ENCODE measurements at regions not wholly inside any gene's neighbourhood (a gene's known extent, or its start where the extent isn't known, plus 50 kb on each side); places are given as distances from the start of the nearest gene placed in this dataset.

DNA sequence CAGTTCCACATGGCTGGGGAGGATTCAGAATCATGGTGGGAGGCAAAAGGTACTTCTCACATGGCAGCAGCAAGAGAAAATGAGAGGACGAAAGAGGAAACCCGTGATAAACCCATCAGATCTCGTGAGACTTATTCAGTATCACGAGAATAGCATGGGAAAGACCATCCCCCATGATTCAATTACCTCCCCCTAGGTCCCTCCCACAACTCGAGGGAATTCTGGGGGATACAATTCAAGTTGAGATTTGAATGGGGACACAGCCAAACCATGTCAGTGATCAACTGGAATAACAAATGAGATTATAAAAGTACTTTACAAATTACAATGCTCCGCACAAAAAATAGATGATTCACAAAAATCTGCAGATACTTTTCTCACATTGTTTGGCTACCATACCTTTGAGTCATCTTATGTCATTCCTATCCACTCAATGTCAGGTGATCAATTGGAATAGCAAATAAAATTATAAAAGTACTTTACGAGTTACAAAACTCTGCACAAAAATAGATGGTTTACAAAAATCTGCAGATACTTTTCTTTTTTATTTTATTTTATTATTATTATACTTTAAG lies 338.9 kb downstream of the C12orf50 start:
- H3K9ac ChIP-seq (ENCODE audit: low read length): no peak overlapping the region
- H3K27ac ChIP-seq (ENCODE audit: low read depth, low read length): no peak overlapping the region
- no peak overlapping the region for H3K4me3 ChIP-seq (ENCODE audit: low read length)
- no peaks in the 10 kb centered on the region for H3K27me3 ChIP-seq (ENCODE audit: control insufficient read depth, insufficient read depth, low read length)
- H3K4me1 ChIP-seq (ENCODE audit: control insufficient read depth, insufficient read depth, low read length): no peaks in the 10 kb centered on the region
- no peaks in the 10 kb centered on the region for H3K36me3 ChIP-seq (ENCODE audit: control insufficient read depth, insufficient read depth, low read length)

DNA sequence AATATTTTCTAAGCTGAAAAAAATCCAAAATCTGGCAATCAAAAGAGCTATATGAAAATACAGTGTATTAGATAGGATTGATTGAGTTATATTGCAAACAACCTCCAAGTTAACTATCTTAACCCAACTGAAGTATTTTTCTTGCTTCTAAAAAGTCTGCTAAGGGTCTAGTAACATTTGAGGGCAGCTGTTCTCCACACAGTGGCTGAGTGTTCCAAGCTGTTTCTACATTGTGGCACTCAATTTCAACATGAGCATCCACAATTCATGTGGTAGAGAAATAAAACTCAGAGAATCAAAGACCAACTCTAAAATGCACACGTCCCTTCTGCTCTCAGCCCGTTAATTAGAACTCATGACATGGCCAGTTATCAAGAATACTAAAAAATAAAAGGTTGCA lies 340.0 kb downstream of the C12orf50 start:
- H3K4me3 ChIP-seq (ENCODE audit: low read length): no peak overlapping the region
- no peaks in the 10 kb centered on the region for H3K4me1 ChIP-seq (ENCODE audit: control insufficient read depth, insufficient read depth, low read length)
- H3K27me3 ChIP-seq (ENCODE audit: control insufficient read depth, insufficient read depth, low read length): no peaks in the 10 kb centered on the region
- no peaks in the 10 kb centered on the region for H3K36me3 ChIP-seq (ENCODE audit: control insufficient read depth, insufficient read depth, low read length)
- no peak overlapping the region for H3K27ac ChIP-seq (ENCODE audit: low read depth, low read length)
- no peak overlapping the region for H3K9ac ChIP-seq (ENCODE audit: low read length)

DNA sequence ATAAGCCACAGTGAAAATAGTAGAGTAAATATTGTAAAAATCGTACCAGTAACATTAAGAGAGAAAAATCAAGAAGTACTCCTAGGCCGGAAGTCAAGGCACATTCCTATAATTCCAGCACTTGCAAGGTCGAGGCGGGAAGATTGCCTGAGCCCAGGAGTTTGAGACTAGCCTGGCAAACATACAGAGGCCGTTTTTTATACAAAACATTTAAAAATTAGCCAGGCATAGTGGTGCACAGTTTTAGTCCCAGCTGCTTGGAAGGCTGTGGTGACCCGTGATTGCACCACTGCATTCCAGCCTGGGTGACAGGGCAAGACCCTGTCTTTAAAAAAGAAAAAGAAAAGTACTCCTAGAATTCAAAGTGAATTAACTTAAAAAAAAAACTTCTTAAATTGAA lies 341.8 kb downstream of the C12orf50 start:
- Histone ChIP-seq H3K4me1 (ENCODE audit: control insufficient read depth, insufficient read depth, low read length) (no peaks in the 10 kb centered on the region), H3K27ac (ENCODE audit: low read depth, low read length) (no peak overlapping the region), H3K4me3 (ENCODE audit: low read length) (no peak overlapping the region), H3K9ac (ENCODE audit: low read length) (no peak overlapping the region), H3K27me3 (ENCODE audit: control insufficient read depth, insufficient read depth, low read length) (no peaks in the 10 kb centered on the region), H3K36me3 (ENCODE audit: control insufficient read depth, insufficient read depth, low read length) (no peaks in the 10 kb centered on the region)

DNA sequence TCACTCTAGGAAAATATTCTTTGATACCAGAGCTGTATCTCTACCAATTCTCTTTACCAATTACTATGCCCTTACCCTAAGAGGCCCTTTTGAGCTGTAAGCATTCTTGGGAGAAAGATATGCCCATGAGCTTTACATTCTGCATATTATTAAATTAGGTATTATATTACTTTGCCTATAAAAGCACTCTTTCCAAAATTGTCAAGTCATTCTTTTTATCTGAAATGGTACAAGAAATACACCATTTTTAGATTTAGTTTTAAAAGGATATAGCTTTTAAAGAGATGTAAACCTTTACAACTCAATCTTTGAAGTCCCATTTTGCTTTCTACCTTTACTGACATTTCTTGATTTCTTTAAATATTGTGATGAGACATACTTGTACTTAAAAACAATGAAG lies 343.5 kb downstream of the C12orf50 start:
- Histone ChIP-seq H3K9ac (ENCODE audit: low read length) (no peak overlapping the region), H3K36me3 (ENCODE audit: control insufficient read depth, insufficient read depth, low read length) (no peaks in the 10 kb centered on the region), H3K4me3 (ENCODE audit: low read length) (no peak overlapping the region), H3K4me1 (ENCODE audit: control insufficient read depth, insufficient read depth, low read length) (no peaks in the 10 kb centered on the region), H3K27me3 (ENCODE audit: control insufficient read depth, insufficient read depth, low read length) (no peaks in the 10 kb centered on the region), H3K27ac (ENCODE audit: low read depth, low read length) (no peak overlapping the region)

DNA sequence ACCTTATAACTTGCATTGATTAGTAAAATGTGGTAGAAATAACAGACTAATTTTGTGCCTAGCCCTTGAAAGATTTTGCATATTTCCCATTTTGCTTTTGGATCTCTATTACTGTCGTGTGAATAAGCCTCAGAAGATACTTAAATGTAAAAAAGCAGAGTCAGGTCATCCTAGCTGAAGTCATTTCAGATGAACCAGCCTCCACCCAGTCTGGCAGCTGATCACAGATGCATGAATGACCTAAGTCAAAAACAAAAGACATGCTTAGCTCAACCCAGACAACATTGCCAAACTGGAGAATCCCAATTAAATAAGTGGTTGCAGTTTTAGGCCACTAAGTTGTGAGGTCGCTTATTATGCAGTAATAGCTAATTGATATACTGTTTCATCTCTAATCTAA lies 349.9 kb downstream of the C12orf50 start:
- H3K27ac ChIP-seq (ENCODE audit: low read depth, low read length): no peak overlapping the region
- H3K4me1 ChIP-seq (ENCODE audit: control insufficient read depth, insufficient read depth, low read length): no peaks in the 10 kb centered on the region
- H3K9ac ChIP-seq (ENCODE audit: low read length): no peak overlapping the region
- no peak overlapping the region for H3K4me3 ChIP-seq (ENCODE audit: low read length)
- H3K36me3 ChIP-seq (ENCODE audit: control insufficient read depth, insufficient read depth, low read length): no peaks in the 10 kb centered on the region
- H3K27me3 ChIP-seq (ENCODE audit: control insufficient read depth, insufficient read depth, low read length): no peaks in the 10 kb centered on the region

DNA sequence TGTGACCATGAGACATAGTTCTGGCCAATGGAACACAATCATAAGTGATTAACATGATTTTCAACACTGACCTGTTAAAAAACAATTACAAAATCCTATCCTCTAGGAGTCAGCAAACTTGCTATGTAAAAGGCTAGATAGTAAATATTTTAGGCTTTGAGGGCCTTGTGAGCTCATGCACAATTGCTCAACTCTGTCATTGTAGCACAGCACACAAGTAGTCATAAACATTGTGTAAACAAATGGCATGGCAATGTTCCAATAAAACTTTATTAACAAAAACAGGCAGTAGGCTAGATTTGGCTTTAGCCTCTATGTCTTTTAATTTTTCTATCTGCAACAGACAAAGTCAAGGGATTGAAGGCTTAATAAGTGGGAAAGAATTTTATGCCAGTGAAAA lies 350.7 kb downstream of the C12orf50 start:
- Histone ChIP-seq H3K27me3 (ENCODE audit: control insufficient read depth, insufficient read depth, low read length) (no peaks in the 10 kb centered on the region), H3K36me3 (ENCODE audit: control insufficient read depth, insufficient read depth, low read length) (no peaks in the 10 kb centered on the region), H3K4me3 (ENCODE audit: low read length) (no peak overlapping the region), H3K4me1 (ENCODE audit: control insufficient read depth, insufficient read depth, low read length) (no peaks in the 10 kb centered on the region), H3K27ac (ENCODE audit: low read depth, low read length) (no peak overlapping the region), H3K9ac (ENCODE audit: low read length) (no peak overlapping the region)

DNA sequence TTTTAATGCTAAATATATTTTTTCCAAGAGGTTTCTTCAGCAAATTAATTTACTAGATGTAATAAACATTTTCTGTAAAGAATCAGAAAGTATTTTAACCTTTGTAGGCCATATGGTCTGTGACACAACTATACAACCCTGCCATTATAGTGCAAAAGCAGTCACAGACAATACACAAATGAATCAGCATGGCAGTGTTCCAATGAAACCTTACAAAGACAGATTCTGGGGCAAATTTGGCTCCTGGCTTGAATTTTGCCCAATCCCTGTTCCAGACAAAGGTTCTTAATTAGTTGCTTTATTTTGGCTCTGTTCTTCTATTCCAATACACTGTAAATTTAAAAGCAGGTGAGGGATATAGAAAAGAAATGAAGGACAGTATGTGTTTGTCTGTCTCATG lies 352.5 kb downstream of the C12orf50 start:
- no peak overlapping the region for H3K9ac ChIP-seq (ENCODE audit: low read length)
- H3K27me3 ChIP-seq (ENCODE audit: control insufficient read depth, insufficient read depth, low read length): no peaks in the 10 kb centered on the region
- no peaks in the 10 kb centered on the region for H3K4me1 ChIP-seq (ENCODE audit: control insufficient read depth, insufficient read depth, low read length)
- no peak overlapping the region for H3K27ac ChIP-seq (ENCODE audit: low read depth, low read length)
- H3K4me3 ChIP-seq (ENCODE audit: low read length): no peak overlapping the region
- no peaks in the 10 kb centered on the region for H3K36me3 ChIP-seq (ENCODE audit: control insufficient read depth, insufficient read depth, low read length)

DNA sequence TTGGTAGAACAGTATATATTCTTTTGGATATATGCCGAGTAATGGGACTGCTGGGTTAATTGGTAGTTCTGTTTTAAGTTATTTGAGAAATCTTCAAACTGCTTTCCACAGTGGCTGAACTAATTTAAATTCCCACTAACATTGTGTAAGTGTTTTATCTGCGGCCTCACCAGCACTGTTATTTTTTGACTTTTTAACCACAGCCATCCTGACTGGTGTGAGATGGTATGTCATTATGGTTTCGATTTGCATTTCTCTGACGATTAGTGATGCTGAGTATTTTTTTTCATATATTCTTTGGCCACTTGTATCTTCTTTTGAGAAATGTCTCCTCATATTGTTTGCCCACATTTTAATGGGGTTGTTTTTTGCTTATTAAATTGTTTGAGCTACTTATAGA lies 357.4 kb downstream of the C12orf50 start:
- Histone ChIP-seq H3K9ac (ENCODE audit: low read length) (no peak overlapping the region), H3K27me3 (ENCODE audit: control insufficient read depth, insufficient read depth, low read length) (no peaks in the 10 kb centered on the region), H3K4me1 (ENCODE audit: control insufficient read depth, insufficient read depth, low read length) (no peaks in the 10 kb centered on the region), H3K36me3 (ENCODE audit: control insufficient read depth, insufficient read depth, low read length) (no peaks in the 10 kb centered on the region), H3K27ac (ENCODE audit: low read depth, low read length) (no peak overlapping the region), H3K4me3 (ENCODE audit: low read length) (no peak overlapping the region)

DNA sequence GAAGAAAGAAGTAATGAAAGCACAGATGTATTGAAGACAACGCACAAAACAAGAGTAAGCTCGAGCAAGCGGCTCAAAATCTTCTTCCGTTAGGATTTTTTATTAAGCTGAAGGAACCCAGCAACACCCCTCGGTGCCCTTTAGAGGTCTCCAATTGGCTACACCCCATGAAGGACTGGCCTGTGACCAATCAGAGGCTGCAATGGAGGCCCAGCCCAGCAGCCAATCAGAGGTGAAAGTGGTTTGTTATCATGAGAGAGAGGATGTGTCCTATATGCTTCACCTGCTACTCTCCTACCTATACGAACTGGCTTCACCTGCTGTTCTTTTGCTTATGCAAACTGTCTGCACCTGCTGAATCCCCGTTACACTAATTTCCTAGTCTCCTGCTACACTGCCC lies 358.8 kb downstream of the C12orf50 start:
- no peaks in the 10 kb centered on the region for H3K27me3 ChIP-seq (ENCODE audit: control insufficient read depth, insufficient read depth, low read length)
- H3K4me1 ChIP-seq (ENCODE audit: control insufficient read depth, insufficient read depth, low read length): no peaks in the 10 kb centered on the region
- H3K4me3 ChIP-seq (ENCODE audit: low read length): no peak overlapping the region
- H3K9ac ChIP-seq (ENCODE audit: low read length): no peak overlapping the region
- no peak overlapping the region for H3K27ac ChIP-seq (ENCODE audit: low read depth, low read length)
- H3K36me3 ChIP-seq (ENCODE audit: control insufficient read depth, insufficient read depth, low read length): no peaks in the 10 kb centered on the region

DNA sequence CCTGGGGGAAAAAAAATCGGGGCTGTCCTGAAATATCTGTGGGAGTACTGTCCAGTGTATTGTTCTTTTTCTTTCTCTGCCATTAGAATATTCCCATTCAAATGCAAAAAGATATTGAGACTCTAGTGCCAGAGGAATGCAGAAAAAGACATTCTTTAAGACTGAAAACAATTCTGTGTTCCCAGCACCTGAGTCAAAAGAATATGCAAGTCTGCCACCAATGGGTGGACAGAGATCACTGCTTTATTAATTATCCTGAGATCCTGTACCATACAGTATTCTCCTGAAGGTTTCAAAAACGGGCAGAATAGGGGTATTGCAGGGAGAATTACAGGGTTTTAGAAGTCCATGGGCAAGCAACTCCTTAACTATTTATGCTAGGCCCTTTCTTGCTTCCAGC lies 361.8 kb downstream of the C12orf50 start:
- H3K36me3 ChIP-seq (ENCODE audit: control insufficient read depth, insufficient read depth, low read length): no peaks in the 10 kb centered on the region
- H3K27me3 ChIP-seq (ENCODE audit: control insufficient read depth, insufficient read depth, low read length): no peaks in the 10 kb centered on the region
- H3K27ac ChIP-seq (ENCODE audit: low read depth, low read length): no peak overlapping the region
- no peak overlapping the region for H3K9ac ChIP-seq (ENCODE audit: low read length)
- no peaks in the 10 kb centered on the region for H3K4me1 ChIP-seq (ENCODE audit: control insufficient read depth, insufficient read depth, low read length)
- no peak overlapping the region for H3K4me3 ChIP-seq (ENCODE audit: low read length)

DNA sequence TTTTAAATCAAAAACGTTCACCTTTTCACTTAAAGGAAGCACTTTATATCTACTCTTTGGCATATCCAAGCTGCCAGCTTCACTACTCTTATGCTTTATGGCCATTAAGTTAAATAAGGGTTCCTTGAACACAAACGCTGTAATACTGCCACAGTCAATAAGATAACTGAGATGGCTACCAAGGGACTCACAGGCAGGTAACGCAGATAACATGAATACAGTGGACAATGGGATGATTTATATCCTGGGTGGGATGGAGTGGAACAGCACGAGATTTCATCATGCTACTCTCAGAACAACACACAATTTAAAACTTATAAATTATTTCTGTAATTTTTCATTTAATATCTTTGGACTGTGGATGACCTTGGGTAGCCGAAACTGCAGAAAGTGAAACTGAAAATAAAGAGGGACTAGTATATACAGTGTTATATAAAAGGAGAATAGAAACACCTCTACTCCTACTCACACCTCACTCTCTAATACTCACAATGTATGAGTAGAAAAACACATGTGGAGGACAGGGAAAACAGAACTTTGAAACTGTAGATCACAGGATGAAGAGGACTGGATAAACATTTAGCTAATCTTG lies 367.3 kb downstream of the C12orf50 start:
- Histone ChIP-seq H3K4me1 (ENCODE audit: control insufficient read depth, insufficient read depth, low read length) (no peaks in the 10 kb centered on the region), H3K9ac (ENCODE audit: low read length) (no peak overlapping the region), H3K36me3 (ENCODE audit: control insufficient read depth, insufficient read depth, low read length) (no peaks in the 10 kb centered on the region), H3K27me3 (ENCODE audit: control insufficient read depth, insufficient read depth, low read length) (no peaks in the 10 kb centered on the region), H3K27ac (ENCODE audit: low read depth, low read length) (no peak overlapping the region), H3K4me3 (ENCODE audit: low read length) (peak overlapping the region; percentile 58)

DNA sequence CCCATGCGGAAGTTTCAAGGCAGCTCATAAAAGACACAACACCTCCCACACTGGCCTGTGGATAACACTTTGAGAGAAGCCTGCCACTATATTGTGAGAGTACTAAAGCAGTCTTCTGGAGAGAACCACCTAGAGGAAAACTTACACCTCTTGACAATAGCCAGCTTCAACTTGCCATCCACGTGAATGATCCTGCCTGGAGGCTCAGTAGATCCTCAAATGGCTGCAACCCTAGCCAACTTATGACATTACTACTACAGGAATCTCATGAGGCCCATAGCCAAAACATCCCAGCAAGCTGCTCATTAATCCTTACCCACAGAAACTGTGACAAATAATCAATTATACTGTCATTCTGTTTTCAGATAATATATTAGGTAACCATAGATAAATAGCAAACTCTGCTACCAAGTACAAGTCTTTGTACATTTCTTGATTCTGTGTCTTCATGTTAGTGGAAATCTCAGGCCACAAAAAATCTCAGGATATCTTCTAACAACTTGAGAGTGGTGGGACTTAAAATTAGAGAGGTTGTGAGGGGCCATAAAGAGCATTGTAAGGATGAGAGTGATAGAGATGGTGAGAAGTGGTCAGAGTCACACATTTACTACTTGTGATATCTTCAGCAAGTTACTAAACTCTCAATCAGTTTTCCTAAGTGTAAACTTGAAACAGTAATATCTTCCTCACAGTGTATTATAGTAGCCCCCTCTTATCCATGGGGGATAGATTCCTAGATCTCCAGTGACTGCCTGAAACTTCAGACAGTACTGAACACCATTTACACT lies 368.0 kb downstream of the C12orf50 start:
- Histone ChIP-seq H3K4me3 (ENCODE audit: low read length) (no peak overlapping the region), H3K4me1 (ENCODE audit: control insufficient read depth, insufficient read depth, low read length) (no peaks in the 10 kb centered on the region), H3K36me3 (ENCODE audit: control insufficient read depth, insufficient read depth, low read length) (no peaks in the 10 kb centered on the region), H3K9ac (ENCODE audit: low read length) (no peak overlapping the region), H3K27me3 (ENCODE audit: control insufficient read depth, insufficient read depth, low read length) (no peaks in the 10 kb centered on the region), H3K27ac (ENCODE audit: low read depth, low read length) (no peak overlapping the region)

DNA sequence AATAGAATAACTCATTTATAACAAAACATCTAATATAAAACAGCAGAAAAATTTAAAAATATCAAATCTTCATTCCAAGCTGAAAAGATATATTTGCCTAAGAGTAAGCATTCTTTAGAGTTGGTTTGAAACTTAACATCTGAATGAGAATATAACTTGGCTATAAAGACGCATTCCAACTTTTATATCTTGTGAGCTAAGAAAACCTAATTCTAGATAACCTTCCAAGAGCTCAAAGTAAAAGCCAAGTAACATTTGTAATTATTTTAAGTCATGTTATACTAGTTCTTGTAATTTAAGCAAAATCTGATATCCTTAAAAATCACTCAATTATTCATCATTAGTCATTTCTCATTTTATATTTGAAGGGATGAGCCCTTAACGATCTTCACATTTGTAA lies 368.9 kb downstream of the C12orf50 start:
- Histone ChIP-seq H3K4me3 (ENCODE audit: low read length) (no peak overlapping the region), H3K36me3 (ENCODE audit: control insufficient read depth, insufficient read depth, low read length) (no peaks in the 10 kb centered on the region), H3K27me3 (ENCODE audit: control insufficient read depth, insufficient read depth, low read length) (no peaks in the 10 kb centered on the region), H3K9ac (ENCODE audit: low read length) (no peak overlapping the region), H3K27ac (ENCODE audit: low read depth, low read length) (no peak overlapping the region), H3K4me1 (ENCODE audit: control insufficient read depth, insufficient read depth, low read length) (no peaks in the 10 kb centered on the region)

Data from rectal smooth muscle tissue (tissue), 1 donor.